ENCODE measurements at regions not wholly inside any gene's neighbourhood (a gene's known extent, or its start where the extent isn't known, plus 50 kb on each side); places are given as distances from the start of the nearest gene placed in this dataset.
"Not testable (repeated sequence)": the region's sequence is repeated elsewhere in the genome, so short reads cannot be mapped to it uniquely, and the experiment has no call there.

DNA sequence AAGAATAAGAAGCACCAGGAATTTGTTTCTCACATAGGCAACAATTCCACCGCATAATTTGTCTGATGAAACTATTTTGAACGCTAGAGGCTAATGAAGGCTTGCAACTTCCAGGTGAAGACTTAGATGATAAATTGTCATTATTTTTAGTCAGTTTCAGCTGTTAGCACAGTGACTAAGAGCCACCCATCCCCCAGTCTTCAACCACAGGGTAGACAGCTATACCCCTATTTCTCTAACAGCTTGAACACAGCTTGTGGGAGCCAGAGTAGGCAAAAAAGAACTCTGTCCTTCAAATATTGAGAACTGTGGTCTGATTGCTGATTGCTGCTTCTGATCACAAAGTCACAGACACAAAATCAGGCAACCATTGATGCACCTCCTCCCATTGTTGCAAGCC lies 1124.8 kb upstream of the PRR20A start:
- DNase-seq, result no peak

DNA sequence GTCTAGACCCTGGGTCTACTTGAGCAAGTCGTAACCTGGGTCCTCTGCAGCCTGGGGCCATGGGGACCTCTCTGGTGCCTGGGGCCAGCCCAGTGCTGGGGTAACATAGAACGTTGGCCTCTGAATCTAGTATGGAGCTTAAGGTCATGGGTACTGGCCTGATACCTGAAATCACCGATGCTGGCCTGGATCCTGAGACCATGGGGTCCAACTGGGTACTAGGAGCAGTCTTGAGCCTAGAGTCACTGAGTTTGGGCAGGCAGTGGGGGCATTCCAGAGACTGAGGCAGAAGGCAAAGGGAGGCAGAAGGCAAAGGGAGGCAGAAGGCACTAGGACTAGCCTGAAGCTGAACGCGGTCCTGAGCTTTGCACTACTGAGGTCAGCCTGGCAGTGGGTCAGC lies 1121.1 kb upstream of the PRR20A start:
- DNase-seq, result no peak

GRCh38 chr13:56020425-56020824 lies 1120.3 kb upstream of the PRR20A start:
- DNase-seq, result no peak

GRCh38 chr13:56039992-56040391 lies 1100.7 kb upstream of the PRR20A start:
- DNase-seq, result no peak

DNA sequence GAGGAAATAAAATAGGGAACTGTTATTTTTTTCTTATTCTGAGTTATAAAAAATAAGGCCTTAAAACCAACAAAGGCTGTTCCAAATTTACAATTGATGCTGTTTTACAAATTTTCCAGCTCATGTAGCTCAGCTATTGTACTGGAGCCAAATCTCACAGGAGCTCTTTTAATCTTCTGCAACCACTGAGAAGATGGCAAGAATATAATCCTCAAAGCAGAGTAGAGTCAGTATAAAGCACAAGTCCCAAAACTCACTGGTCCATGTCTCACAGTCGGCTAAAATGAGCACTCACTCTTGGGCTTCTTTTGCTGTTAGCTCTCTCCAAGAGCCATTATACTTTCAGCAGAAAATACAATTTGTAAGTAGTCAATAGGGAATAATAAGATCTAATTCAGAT lies 1074.4 kb upstream of the PRR20A start:
- DNase-seq, result no peak

GRCh38 chr13:56102641-56103040 lies 1038.1 kb upstream of the PRR20A start:
- no peak for DNase-seq

DNA sequence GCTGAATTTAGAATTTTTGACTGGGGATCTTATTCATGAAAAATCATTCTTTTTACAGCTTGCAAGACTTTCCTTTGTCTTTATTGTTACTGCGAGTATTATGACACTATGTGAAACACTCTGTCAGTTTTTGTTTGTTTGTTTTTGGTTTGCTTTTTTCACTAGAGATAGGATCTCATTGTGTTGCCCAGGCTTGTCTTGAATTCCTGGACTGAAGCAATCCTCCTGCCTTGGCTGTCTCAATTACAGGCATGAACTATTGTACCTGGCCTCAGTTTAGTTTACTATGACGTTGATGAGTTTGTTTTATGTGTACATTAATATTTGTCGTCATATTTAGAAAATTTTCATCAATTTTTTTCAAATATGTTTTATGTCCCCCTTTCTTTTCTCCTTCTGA lies 1030.0 kb upstream of the PRR20A start:
- no peak for DNase-seq

GRCh38 chr13:56134524-56134923 lies 1006.2 kb upstream of the PRR20A start:
- no peak for DNase-seq

DNA sequence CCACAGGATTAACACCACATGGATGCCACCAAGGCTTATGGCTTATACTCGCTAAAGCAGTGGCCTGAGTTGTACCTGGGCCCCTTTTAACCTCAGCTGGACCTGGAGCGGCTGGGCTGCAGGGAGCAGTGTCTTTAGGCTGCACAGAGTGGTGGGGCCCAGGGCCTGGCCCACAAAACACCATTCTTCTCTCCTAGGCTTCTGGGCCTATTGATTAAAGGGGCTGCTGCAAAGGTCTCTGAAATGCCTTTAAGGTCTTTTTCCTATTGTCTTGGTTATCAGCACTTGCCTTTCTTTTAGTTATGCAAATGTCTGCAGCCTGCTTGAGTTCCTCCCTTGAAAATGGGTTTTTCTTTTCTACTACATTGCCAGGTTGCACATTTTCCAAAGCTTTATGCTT lies 973.9 kb upstream of the PRR20A start:
- no peak for DNase-seq

DNA sequence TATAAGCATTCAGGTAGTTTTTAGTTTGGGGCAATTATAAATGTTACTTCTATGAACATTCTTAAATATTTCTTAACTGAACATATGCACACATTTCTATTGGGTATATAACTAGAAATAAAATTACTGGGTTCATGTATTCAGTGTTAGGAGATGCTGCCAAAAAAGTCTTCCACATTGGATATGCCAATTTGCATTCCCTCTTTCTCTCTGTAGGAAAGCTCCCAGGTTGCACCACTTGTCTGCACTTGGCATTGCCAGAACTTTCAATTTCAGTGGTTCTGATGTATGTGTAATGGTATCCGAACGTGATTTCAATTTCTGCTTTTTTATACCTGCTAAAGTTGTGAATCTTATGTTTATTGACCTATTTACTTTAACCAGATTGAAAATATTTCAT lies 972.1 kb upstream of the PRR20A start:
- no peak for DNase-seq

- DNase-seq, result no peak
These were observed 967.4 kb upstream of the PRR20A start for GRCh38 chr13:56173346-56173745.

DNA sequence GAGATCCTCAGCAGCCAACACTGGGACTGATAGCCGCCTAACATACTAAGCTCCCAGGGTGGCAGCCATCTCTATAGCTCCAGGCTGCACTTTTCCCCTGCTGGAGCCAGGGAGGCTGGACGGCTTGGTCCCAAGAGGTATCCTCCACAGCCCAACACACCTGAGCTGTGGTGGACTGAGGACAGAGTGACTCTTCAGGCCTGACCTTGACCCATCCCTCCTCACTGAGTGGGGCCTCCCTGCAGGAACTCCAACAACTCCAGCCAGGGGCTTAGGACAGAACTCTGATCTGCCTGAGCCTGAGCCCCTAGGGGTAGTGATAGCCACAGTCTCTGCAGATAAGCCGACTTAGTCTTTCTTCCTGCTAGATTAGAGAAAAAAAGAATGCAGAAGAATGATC lies 958.1 kb upstream of the PRR20A start:
- DNase-seq, result no peak

DNA sequence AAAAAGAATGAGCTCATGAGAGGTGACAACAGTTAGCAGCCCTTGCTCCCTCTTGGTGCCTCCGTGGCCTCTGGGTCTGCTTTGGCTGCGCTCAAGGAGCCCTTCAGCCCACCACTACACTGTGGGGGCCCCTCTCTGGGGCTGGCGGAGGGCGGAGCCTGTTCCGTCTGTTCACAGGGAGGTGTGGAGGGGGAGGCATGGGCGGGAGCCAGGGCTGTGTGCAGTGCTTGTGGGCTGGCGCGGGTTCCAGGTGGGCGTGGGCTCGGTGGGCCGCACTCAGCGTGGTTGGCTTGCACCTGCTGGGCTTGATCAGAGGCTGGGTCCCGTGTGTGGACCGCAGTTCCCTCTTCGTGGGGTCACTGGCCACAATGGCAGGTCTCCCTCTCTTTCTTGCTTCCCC lies 953.4 kb upstream of the PRR20A start:
- no peak for DNase-seq

- DNase-seq, result not testable (repeated sequence)
These were observed 952.1 kb upstream of the PRR20A start for GRCh38 chr13:56188582-56188981.

- no peak for DNase-seq
These were observed 951.3 kb upstream of the PRR20A start for GRCh38 chr13:56189439-56189838.

DNA sequence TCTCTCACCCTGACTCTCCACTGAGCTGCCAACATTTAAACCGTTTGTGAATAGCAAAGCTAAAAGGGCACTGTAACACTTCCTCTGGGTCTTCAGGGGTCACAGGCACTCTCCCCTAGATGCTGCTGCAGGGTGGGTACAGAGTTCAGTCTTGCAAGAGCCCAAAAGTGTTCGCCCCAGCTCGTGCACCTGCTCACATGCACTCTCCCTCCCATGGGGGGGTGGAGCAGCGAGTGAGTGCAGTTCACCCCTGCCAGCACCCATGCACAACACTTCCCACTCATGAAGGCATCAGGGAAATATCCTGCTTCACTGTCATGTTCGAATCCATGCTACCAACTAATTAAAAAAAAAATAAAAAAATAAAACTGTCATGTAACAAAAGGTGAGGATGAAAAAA lies 950.7 kb upstream of the PRR20A start:
- no peak for DNase-seq

DNA sequence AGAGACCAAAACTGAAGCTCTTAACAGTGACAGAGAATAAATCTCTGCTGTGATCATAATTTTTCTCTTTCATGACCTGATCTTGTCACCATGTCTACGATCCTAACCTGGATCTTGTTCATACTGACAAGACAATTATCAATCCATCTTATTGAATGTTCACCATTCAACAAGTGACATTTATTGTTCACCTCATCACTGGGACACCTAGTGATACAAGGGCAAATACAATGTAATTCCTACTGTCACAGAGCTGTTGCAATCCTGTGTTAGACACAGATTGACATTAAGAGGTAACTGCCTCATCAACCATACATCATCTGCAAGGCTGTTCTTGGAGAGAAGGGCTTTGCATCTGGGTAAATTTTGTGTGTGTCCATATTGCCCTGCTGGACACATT lies 942.4 kb upstream of the PRR20A start:
- DNase-seq, result no peak

DNA sequence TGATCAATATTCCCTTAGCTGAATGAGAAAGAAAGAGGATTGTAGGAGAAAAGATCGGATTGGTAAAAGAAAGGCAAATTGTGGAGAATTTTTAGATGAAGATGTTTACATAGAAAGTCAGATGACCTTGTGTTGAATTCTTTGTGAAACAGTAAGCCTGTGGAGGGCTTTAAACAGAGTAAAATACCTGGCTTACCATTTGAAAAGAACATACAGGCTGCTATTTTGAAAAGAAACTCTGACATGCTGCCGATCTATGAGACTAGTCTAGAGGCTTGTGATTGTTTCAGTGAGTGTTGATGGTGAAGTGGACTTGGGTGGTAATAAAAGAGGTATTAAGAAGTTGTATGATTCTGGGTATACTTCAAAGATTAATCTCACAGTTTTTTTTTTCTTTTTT lies 938.9 kb upstream of the PRR20A start:
- no peak for DNase-seq

GRCh38 chr13:56216221-56216620 lies 924.5 kb upstream of the PRR20A start:
- no peak for DNase-seq

- no peak for DNase-seq
These were observed 893.0 kb upstream of the PRR20A start for GRCh38 chr13:56247692-56248091.

GRCh38 chr13:56271686-56272085 lies 869.0 kb upstream of the PRR20A start:
- DNase-seq, result no peak

GRCh38 chr13:56283262-56283828 lies 857.4 kb upstream of the PRR20A start:
- no peak for DNase-seq

- no peak for DNase-seq
These were observed 841.1 kb upstream of the PRR20A start for GRCh38 chr13:56299650-56300049.

DNA sequence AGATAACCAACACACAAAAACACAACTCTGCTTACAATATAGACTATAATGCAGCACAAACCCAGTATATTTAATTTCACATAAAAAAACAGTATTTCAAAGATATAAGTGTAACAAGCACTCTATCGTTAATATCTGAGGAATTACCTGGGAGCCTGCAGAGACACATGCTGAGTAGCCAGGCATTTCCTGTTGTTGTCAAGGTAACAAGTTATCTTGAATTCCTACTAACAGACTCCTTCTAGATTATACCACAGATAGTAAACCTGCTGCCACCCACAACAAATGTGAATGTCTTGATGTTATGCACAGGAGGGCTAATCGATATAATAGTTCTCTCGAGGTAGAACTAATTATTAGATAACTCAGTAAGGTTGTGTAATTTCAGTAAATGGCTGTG lies 826.0 kb upstream of the PRR20A start:
- no peak for DNase-seq

DNA sequence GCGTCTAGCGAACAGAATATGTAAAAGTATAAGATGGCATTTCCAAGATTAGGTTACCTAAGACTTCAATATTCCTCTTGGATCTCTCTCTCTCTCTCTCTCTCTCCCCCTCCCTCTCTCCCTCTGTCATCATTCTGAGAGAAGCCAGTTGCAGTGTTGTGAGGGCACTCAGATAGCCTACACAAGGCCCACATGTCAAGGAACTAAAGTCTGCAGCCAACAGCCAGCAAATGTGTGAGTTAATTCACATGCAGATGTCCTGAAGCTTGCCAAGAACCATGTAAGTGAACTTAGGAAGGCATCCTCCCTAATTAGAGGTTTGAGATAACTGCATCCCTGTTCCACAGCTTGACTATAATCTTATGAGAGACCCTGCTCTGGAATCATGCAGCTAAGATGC lies 822.9 kb upstream of the PRR20A start:
- DNase-seq, result no peak

DNA sequence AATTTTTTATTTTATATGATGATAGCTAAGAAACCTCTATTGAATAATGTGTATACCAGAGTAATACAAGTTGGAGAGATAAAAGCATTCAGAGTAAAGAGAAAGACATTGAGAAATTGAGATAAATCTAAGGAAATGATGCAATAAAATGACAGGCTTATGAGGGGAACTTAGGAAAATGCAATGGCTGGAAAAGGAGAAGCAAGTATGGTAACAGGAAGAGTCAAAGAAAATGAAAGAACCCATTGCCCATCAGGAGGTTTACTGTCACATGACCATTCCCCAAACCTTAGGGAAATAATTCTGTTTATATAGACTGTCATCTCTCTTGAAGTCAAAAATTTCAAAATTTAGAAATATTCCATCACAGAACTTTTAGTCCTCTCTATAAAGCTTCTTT lies 808.0 kb upstream of the PRR20A start:
- no peak for DNase-seq
